ENCODE measurements at regions not wholly inside any gene's neighbourhood (a gene's known extent, or its start where the extent isn't known, plus 50 kb on each side); places are given as distances from the start of the nearest gene placed in this dataset.
"Not testable (repeated sequence)": the region's sequence is repeated elsewhere in the genome, so short reads cannot be mapped to it uniquely, and the experiment has no call there.

- DNase-seq (ENCODE audit: low read depth, low spot score) = no peak
Observed at GRCh38 chr3:144877356-144877755, 905.7 kb downstream of the DIPK2A start.

GRCh38 chr3:144879701-144880100, 908.1 kb downstream of the DIPK2A start:
- ChIA-PET POLR2A (no interaction called here), CTCF (no interaction called here)
- DNase-seq (ENCODE audit: low read depth, low spot score) = no peak
- no peaks in the 10 kb centered on the region for H3K27me3 ChIP-seq (ENCODE audit: control insufficient read depth, insufficient read depth, low read length)
- TF ChIP-seq CTCF (IDR thresholded peaks at IDR 0.05; ENCODE audit: low read depth, low read length) = no peak
- no peaks in the 10 kb centered on the region for H3K9me3 ChIP-seq (ENCODE audit: control insufficient read depth, insufficient read depth, low read length)
- H3K27ac ChIP-seq (ENCODE audit: low read depth, low read length) = no peak overlapping the region
- H3K4me3 ChIP-seq (ENCODE audit: low read depth, low read length) = no peak overlapping the region

More at GRCh38 chr3:144877356-144877755, 905.7 kb downstream of the DIPK2A start:
- H3K4me3 ChIP-seq (ENCODE audit: low read depth, low read length) = no peak overlapping the region
- H3K9me3 ChIP-seq (ENCODE audit: control insufficient read depth, insufficient read depth, low read length) = no peaks in the 10 kb centered on the region
- no peak for TF ChIP-seq CTCF (IDR thresholded peaks at IDR 0.05; ENCODE audit: low read depth, low read length)
- no peaks in the 10 kb centered on the region for H3K27me3 ChIP-seq (ENCODE audit: control insufficient read depth, insufficient read depth, low read length)
- CTCF ChIA-PET = no interaction called here
- POLR2A ChIA-PET = no interaction called here
- H3K27ac ChIP-seq (ENCODE audit: low read depth, low read length) = no peak overlapping the region

GRCh38 chr3:144893980-144894379, 922.4 kb downstream of the DIPK2A start:
- ChIA-PET POLR2A (no interaction called here), CTCF (no interaction called here)
- Histone ChIP-seq H3K27me3 (ENCODE audit: control insufficient read depth, insufficient read depth, low read length) (no peaks in the 10 kb centered on the region), H3K9me3 (ENCODE audit: control insufficient read depth, insufficient read depth, low read length) (no peaks in the 10 kb centered on the region), H3K4me3 (ENCODE audit: low read depth, low read length) (no peak overlapping the region), H3K27ac (ENCODE audit: low read depth, low read length) (no peak overlapping the region)
- DNase-seq (ENCODE audit: low read depth, low spot score) = no peak
- TF ChIP-seq CTCF (IDR thresholded peaks at IDR 0.05; ENCODE audit: low read depth, low read length) = no peak

- ChIA-PET POLR2A (no interaction called here), CTCF (no interaction called here)
- H3K27me3 ChIP-seq (ENCODE audit: control insufficient read depth, insufficient read depth, low read length) = no peaks in the 10 kb centered on the region
- no peak for TF ChIP-seq CTCF (IDR thresholded peaks at IDR 0.05; ENCODE audit: low read depth, low read length)
- H3K9me3 ChIP-seq (ENCODE audit: control insufficient read depth, insufficient read depth, low read length) = no peaks in the 10 kb centered on the region
- no peak overlapping the region for H3K4me3 ChIP-seq (ENCODE audit: low read depth, low read length)
- no peak for DNase-seq (ENCODE audit: low read depth, low spot score)
- no peak overlapping the region for H3K27ac ChIP-seq (ENCODE audit: low read depth, low read length)
Observed at GRCh38 chr3:144894576-144894975, 923.0 kb downstream of the DIPK2A start.

- POLR2A ChIA-PET = no interaction called here
Observed at GRCh38 chr3:144900366-144900765, 928.7 kb downstream of the DIPK2A start.

GRCh38 chr3:144907581-144907980, 936.0 kb downstream of the DIPK2A start:
- H3K27me3 ChIP-seq (ENCODE audit: control insufficient read depth, insufficient read depth, low read length); POLR2A ChIA-PET: not testable (repeated sequence)

More at GRCh38 chr3:144900366-144900765, 928.7 kb downstream of the DIPK2A start:
- CTCF ChIA-PET = no interaction called here
- Histone ChIP-seq H3K9me3 (ENCODE audit: control insufficient read depth, insufficient read depth, low read length) (no peaks in the 10 kb centered on the region), H3K27ac (ENCODE audit: low read depth, low read length) (no peak overlapping the region), H3K4me3 (ENCODE audit: low read depth, low read length) (no peak overlapping the region), H3K27me3 (ENCODE audit: control insufficient read depth, insufficient read depth, low read length) (no peaks in the 10 kb centered on the region)
- TF ChIP-seq CTCF (IDR thresholded peaks at IDR 0.05; ENCODE audit: low read depth, low read length) = no peak
- DNase-seq (ENCODE audit: low read depth, low spot score) = no peak

More at GRCh38 chr3:144907581-144907980, 936.0 kb downstream of the DIPK2A start:
- H3K9me3 ChIP-seq (ENCODE audit: control insufficient read depth, insufficient read depth, low read length); H3K27ac ChIP-seq (ENCODE audit: low read depth, low read length); DNase-seq (ENCODE audit: low read depth, low spot score); CTCF ChIA-PET; H3K4me3 ChIP-seq (ENCODE audit: low read depth, low read length): not testable (repeated sequence)
